22Rv1 (cell line): ENCODE measurements at regions not wholly inside any gene's neighbourhood (a gene's known extent, or its start where the extent isn't known, plus 50 kb on each side); places are given as distances from the start of the nearest gene placed in this dataset.
"Not testable (repeated sequence)": the region's sequence is repeated elsewhere in the genome, so short reads cannot be mapped to it uniquely, and the experiment has no call there.

Experiments used
- ZFX ChIP-seq: fragments of 450-650 bp; IDR thresholded peaks from 2 replicates; pipeline ENCODE4 v1.6.1; 2017; ENCODE audit warnings: antibody characterized with exemption, borderline replicate concordance
- TF ChIP-seq, protein P1 (sequence below): fragments of 450-650 bp; IDR thresholded peaks from 2 replicates; pipeline ENCODE4 v1.5.1; 2017; ENCODE audit warnings: mild to moderate bottlenecking

DNA sequence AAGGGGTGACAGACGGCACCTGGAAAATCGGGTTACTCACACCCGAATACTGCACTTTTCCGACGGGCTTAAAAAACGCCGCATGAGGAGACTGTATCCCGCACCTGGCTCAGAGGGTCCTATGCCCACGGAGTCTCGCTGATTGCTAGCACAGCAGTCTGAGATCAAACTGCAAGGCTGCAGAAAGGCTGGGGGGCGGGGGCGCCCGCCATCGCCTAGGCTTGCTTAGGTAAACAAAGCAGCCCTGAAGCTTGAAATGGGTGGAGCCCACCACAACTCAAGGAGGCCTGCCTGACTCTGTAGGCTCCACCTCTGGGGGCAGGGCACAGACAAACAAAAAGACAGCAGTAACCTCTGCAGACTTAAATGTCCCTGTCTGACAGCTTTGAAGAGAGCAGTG, 144.4 kb downstream of the TYW3 start:
- TF ChIP-seq, protein P1, sequence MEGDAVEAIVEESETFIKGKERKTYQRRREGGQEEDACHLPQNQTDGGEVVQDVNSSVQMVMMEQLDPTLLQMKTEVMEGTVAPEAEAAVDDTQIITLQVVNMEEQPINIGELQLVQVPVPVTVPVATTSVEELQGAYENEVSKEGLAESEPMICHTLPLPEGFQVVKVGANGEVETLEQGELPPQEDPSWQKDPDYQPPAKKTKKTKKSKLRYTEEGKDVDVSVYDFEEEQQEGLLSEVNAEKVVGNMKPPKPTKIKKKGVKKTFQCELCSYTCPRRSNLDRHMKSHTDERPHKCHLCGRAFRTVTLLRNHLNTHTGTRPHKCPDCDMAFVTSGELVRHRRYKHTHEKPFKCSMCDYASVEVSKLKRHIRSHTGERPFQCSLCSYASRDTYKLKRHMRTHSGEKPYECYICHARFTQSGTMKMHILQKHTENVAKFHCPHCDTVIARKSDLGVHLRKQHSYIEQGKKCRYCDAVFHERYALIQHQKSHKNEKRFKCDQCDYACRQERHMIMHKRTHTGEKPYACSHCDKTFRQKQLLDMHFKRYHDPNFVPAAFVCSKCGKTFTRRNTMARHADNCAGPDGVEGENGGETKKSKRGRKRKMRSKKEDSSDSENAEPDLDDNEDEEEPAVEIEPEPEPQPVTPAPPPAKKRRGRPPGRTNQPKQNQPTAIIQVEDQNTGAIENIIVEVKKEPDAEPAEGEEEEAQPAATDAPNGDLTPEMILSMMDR: not testable (repeated sequence)
- not testable (repeated sequence) for TF ChIP-seq ZFX
